ENCODE measurements at regions not wholly inside any gene's neighbourhood (a gene's known extent, or its start where the extent isn't known, plus 50 kb on each side); places are given as distances from the start of the nearest gene placed in this dataset.

GRCh38 chr20:60074276-60074675 is 116.1 kb downstream of the CDH26 start:
- H2AFZ ChIP-seq (replicated peaks; ENCODE audit: low read length, poor library complexity) = no peak overlapping the region
- no peaks in the 10 kb centered on the region for H3K79me1 ChIP-seq (ENCODE audit: low read depth in 1 of 2, low read length in 2 of 2)
- no peak overlapping the region for H4K8ac ChIP-seq (ENCODE audit: low read depth in 2 of 2, low read length in 2 of 2)
- no peak overlapping the region for H4K5ac ChIP-seq (ENCODE audit: low read depth, low read length)
- no peak overlapping the region for H3K56ac ChIP-seq (ENCODE audit: extremely low read depth, insufficient read depth, low read length)
- H4K91ac ChIP-seq (ENCODE audit: insufficient read depth, low read depth, low read length) = no peak overlapping the region
- H2BK120ac ChIP-seq (ENCODE audit: low read depth, low read length) = no peak overlapping the region
- H3K9ac ChIP-seq (ENCODE audit: low read depth, low read length) = no peak overlapping the region
- H2BK15ac ChIP-seq (ENCODE audit: low read depth, low read length) = no peak overlapping the region
- H3K4me3 ChIP-seq (ENCODE audit: insufficient read depth, low read depth, low read length) = no peak overlapping the region
- CTCF ChIA-PET = no interaction called here
- no peak overlapping the region for H2BK5ac ChIP-seq (ENCODE audit: low read depth, low read length, poor library complexity, severe bottlenecking)
- H3K23ac ChIP-seq (ENCODE audit: low read depth, low read length) = no peak overlapping the region
- POLR2A ChIA-PET (ENCODE audit: unreplicated experiment) = no interaction called here
- no peak overlapping the region for H2AK9ac ChIP-seq (replicated peaks; ENCODE audit: low read depth, low read length, poor library complexity)
- BruUV-seq (replicated peaks) = no TSS peak
- dilution Hi-C loops (cut with HindIII; ENCODE audit: low sequenced_read_pairs, unreplicated experiment) = no loop called here
- H3K36me3 ChIP-seq (ENCODE audit: control insufficient read depth, insufficient read depth, low read length) = no peaks in the 10 kb centered on the region
- H3K18ac ChIP-seq (ENCODE audit: low read depth, low read length) = no peak overlapping the region
- no peak overlapping the region for H3K14ac ChIP-seq (replicated peaks; ENCODE audit: low read depth, low read length)
- DNase-seq (no peak), ATAC-seq (ENCODE audit: low read depth) (no peak)
- TF ChIP-seq CTCF (conservative IDR thresholded peaks at IDR 0.05; ENCODE audit: low read depth, low read length) (no peak), SMC3 (IDR thresholded peaks at IDR 0.05; ENCODE audit: low read depth, low read length) (no peak), MAFK (IDR thresholded peaks at IDR 0.05; ENCODE audit: low read depth, low read length) (no peak), BHLHE40 (IDR thresholded peaks at IDR 0.05; ENCODE audit: low read depth, low read length) (no peak), CHD1 (IDR thresholded peaks at IDR 0.05; ENCODE audit: low read depth, low read length) (no peak), RAD21 (IDR thresholded peaks at IDR 0.05; ENCODE audit: low read length) (no peak), NFE2L2 (IDR thresholded peaks at IDR 0.05; ENCODE audit: low read depth, low read length) (no peak), POLR2A (IDR thresholded peaks at IDR 0.05; ENCODE audit: low read depth, low read length) (no peak), FOS (IDR thresholded peaks at IDR 0.05; ENCODE audit: low read depth, low read length) (no peak), MAZ (IDR thresholded peaks at IDR 0.05; ENCODE audit: borderline replicate concordance, low read depth, low read length) (no peak), RCOR1 (IDR thresholded peaks at IDR 0.05; ENCODE audit: insufficient replicate concordance, low read length) (no peak), RFX5 (IDR thresholded peaks at IDR 0.05; ENCODE audit: low read depth, low read length) (no peak), MXI1 (IDR thresholded peaks at IDR 0.05; ENCODE audit: borderline replicate concordance, low read depth, low read length) (no peak), CEBPB (IDR thresholded peaks at IDR 0.05; ENCODE audit: low read depth, low read length) (no peak), ELK1 (IDR thresholded peaks at IDR 0.05; ENCODE audit: borderline replicate concordance, low read depth, low read length) (no peak)
- TF ChIP-seq, protein P1, sequence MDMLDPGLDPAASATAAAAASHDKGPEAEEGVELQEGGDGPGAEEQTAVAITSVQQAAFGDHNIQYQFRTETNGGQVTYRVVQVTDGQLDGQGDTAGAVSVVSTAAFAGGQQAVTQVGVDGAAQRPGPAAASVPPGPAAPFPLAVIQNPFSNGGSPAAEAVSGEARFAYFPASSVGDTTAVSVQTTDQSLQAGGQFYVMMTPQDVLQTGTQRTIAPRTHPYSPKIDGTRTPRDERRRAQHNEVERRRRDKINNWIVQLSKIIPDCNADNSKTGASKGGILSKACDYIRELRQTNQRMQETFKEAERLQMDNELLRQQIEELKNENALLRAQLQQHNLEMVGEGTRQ (IDR thresholded peaks at IDR 0.05; ENCODE audit: low read depth, low read length) = no peak
- no peak overlapping the region for H3K27ac ChIP-seq (ENCODE audit: insufficient read depth, low read length)
- in situ Hi-C loops (cut with MboI; ENCODE audit: low sequenced_read_pairs) = loop anchor here (25.0 kb wide), 2 partner anchors 1163 to 1813 kb away; no protein-coding TSS in a partner anchor
- 79% methylated on average over 2 of the region's 10 CpGs; no CpG with 5 or more reads in 1 of the 2 experiments for WGBS, 2 experiments (ENCODE audit: extremely low coverage in 2 of 2, insufficient read length in 1 of 2)
- H2AK5ac ChIP-seq (ENCODE audit: low read depth, low read length) = no peak overlapping the region
- H3K9me1 ChIP-seq (ENCODE audit: insufficient read depth, low read length) = no peaks in the 10 kb centered on the region
- H3K9me3 ChIP-seq (ENCODE audit: control insufficient read depth, insufficient read depth, low read length) = no peaks in the 10 kb centered on the region
- peaks cover 12% of the 10 kb centered on the region for H3K27me3 ChIP-seq (ENCODE audit: control insufficient read depth, insufficient read depth, low read length)
- no peak overlapping the region for H3K4ac ChIP-seq (ENCODE audit: low read depth, low read length)
- no peaks in the 10 kb centered on the region for H3K4me1 ChIP-seq (ENCODE audit: control insufficient read depth, insufficient read depth, low read length)
- H4K20me1 ChIP-seq (ENCODE audit: insufficient read depth, low read length) = no peaks in the 10 kb centered on the region
- no peak overlapping the region for H2BK20ac ChIP-seq (ENCODE audit: low read depth, low read length)
- intact Hi-C loops (cut with micrococcal nuclease) = no loop called here
- H3K4me2 ChIP-seq (ENCODE audit: low read depth, low read length) = no peak overlapping the region
